ENCODE measurements at regions not wholly inside any gene's neighbourhood (a gene's known extent, or its start where the extent isn't known, plus 50 kb on each side); places are given as distances from the start of the nearest gene placed in this dataset.
"Not testable (repeated sequence)": the region's sequence is repeated elsewhere in the genome, so short reads cannot be mapped to it uniquely, and the experiment has no call there.

- Mint-ChIP-seq H3K4me1 (ENCODE audit: insufficient read depth, unreplicated experiment) (no peaks in the 10 kb centered on the region), H3K27me3 (ENCODE audit: insufficient read depth, unreplicated experiment) (no peaks in the 10 kb centered on the region), H3K9me3 (ENCODE audit: unreplicated experiment) (no peaks in the 10 kb centered on the region), H3K36me3 (ENCODE audit: insufficient read depth, unreplicated experiment) (no peaks in the 10 kb centered on the region), H3K4me3 (ENCODE audit: unreplicated experiment) (no peak overlapping the region), H3K27ac (ENCODE audit: low read depth, unreplicated experiment) (no peak overlapping the region)
- ChIA-PET CTCF (no interaction called here), POLR2A (no interaction called here)
- no peak for DNase-seq (ENCODE audit: unreplicated experiment)
- BruUV-seq (replicated peaks) = no TSS peak
- intact Hi-C loops (cut with micrococcal nuclease) = no loop called here
- TF ChIP-seq CTCF (IDR thresholded peaks at IDR 0.05; ENCODE audit: unreplicated experiment) = no peak
Observed at GRCh38 chr3:148554367-148554766, 143.3 kb upstream of the AGTR1 start.

GRCh38 chr3:148556664-148557063 lies 141.0 kb upstream of the AGTR1 start:
- POLR2A ChIA-PET = no interaction called here
- Mint-ChIP-seq H3K9me3 (ENCODE audit: unreplicated experiment) (peaks cover 3% of the 10 kb centered on the region), H3K36me3 (ENCODE audit: insufficient read depth, unreplicated experiment) (no peaks in the 10 kb centered on the region), H3K4me3 (ENCODE audit: unreplicated experiment) (no peak overlapping the region), H3K4me1 (ENCODE audit: insufficient read depth, unreplicated experiment) (no peaks in the 10 kb centered on the region), H3K27me3 (ENCODE audit: insufficient read depth, unreplicated experiment) (no peaks in the 10 kb centered on the region), H3K27ac (ENCODE audit: low read depth, unreplicated experiment) (no peak overlapping the region)
- intact Hi-C loops (cut with micrococcal nuclease) = no loop called here
- no peak for TF ChIP-seq CTCF (IDR thresholded peaks at IDR 0.05; ENCODE audit: unreplicated experiment)
- CTCF ChIA-PET = no interaction called here
- no TSS peak for BruUV-seq (replicated peaks)
- DNase-seq (ENCODE audit: unreplicated experiment) = no peak

- intact Hi-C loops (cut with micrococcal nuclease); BruUV-seq (replicated peaks); POLR2A ChIA-PET; H3K27me3 Mint-ChIP-seq (ENCODE audit: insufficient read depth, unreplicated experiment); H3K4me1 Mint-ChIP-seq (ENCODE audit: insufficient read depth, unreplicated experiment); H3K36me3 Mint-ChIP-seq (ENCODE audit: insufficient read depth, unreplicated experiment); H3K4me3 Mint-ChIP-seq (ENCODE audit: unreplicated experiment); CTCF ChIA-PET; H3K27ac Mint-ChIP-seq (ENCODE audit: low read depth, unreplicated experiment); DNase-seq (ENCODE audit: unreplicated experiment); H3K9me3 Mint-ChIP-seq (ENCODE audit: unreplicated experiment): not testable (repeated sequence)
Observed at GRCh38 chr3:148577579-148577978, 120.1 kb upstream of the AGTR1 start.

GRCh38 chr3:148582126-148582525 lies 115.6 kb upstream of the AGTR1 start:
- ChIA-PET CTCF (interaction anchor here (0.5 kb wide), 1 partner anchor 92 kb away, joined by 3 read pairs; no protein-coding TSS in a partner anchor), POLR2A (no interaction called here)
- H3K9me3 Mint-ChIP-seq (ENCODE audit: unreplicated experiment) = no peaks in the 10 kb centered on the region
- TF ChIP-seq CTCF (IDR thresholded peaks at IDR 0.05; ENCODE audit: unreplicated experiment) = no peak
- no peaks in the 10 kb centered on the region for H3K4me1 Mint-ChIP-seq (ENCODE audit: insufficient read depth, unreplicated experiment)
- no peaks in the 10 kb centered on the region for H3K36me3 Mint-ChIP-seq (ENCODE audit: insufficient read depth, unreplicated experiment)
- no TSS peak for BruUV-seq (replicated peaks)
- no peak overlapping the region for H3K4me3 Mint-ChIP-seq (ENCODE audit: unreplicated experiment)
- H3K27ac Mint-ChIP-seq (ENCODE audit: low read depth, unreplicated experiment) = no peak overlapping the region
- intact Hi-C loops (cut with micrococcal nuclease) = no loop called here
- DNase-seq (ENCODE audit: unreplicated experiment) = no peak
- no peaks in the 10 kb centered on the region for H3K27me3 Mint-ChIP-seq (ENCODE audit: insufficient read depth, unreplicated experiment)

- Mint-ChIP-seq H3K27me3 (ENCODE audit: insufficient read depth, unreplicated experiment) (no peaks in the 10 kb centered on the region), H3K4me3 (ENCODE audit: unreplicated experiment) (no peak overlapping the region), H3K36me3 (ENCODE audit: insufficient read depth, unreplicated experiment) (no peaks in the 10 kb centered on the region), H3K27ac (ENCODE audit: low read depth, unreplicated experiment) (no peak overlapping the region), H3K4me1 (ENCODE audit: insufficient read depth, unreplicated experiment) (no peaks in the 10 kb centered on the region), H3K9me3 (ENCODE audit: unreplicated experiment) (no peaks in the 10 kb centered on the region)
- BruUV-seq (replicated peaks) = no TSS peak
- ChIA-PET CTCF (interaction anchor here (0.6 kb wide), 1 partner anchor 258 kb away, joined by 4 read pairs; no protein-coding TSS in a partner anchor), POLR2A (no interaction called here)
- intact Hi-C loops (cut with micrococcal nuclease) = no loop called here
- no peak for TF ChIP-seq CTCF (IDR thresholded peaks at IDR 0.05; ENCODE audit: unreplicated experiment)
- DNase-seq (ENCODE audit: unreplicated experiment) = no peak
Observed at GRCh38 chr3:148583793-148584192, 113.9 kb upstream of the AGTR1 start.
